ENCODE measurements at regions not wholly inside any gene's neighbourhood (a gene's known extent, or its start where the extent isn't known, plus 50 kb on each side); places are given as distances from the start of the nearest gene placed in this dataset.
"Not testable (repeated sequence)": the region's sequence is repeated elsewhere in the genome, so short reads cannot be mapped to it uniquely, and the experiment has no call there.

GRCh38 chr9:66797905-66798616 lies 102.5 kb upstream of the ZNF658 start:
- not testable (repeated sequence) for TF ChIP-seq REST (IDR thresholded peaks at IDR 0.05; ENCODE audit: low read depth); POLR2AphosphoS5 (IDR thresholded peaks at IDR 0.05; ENCODE audit: low read depth, low read length); RAD21 (IDR thresholded peaks at IDR 0.05; ENCODE audit: low read depth); EZH2phosphoT487 (IDR thresholded peaks at IDR 0.05; ENCODE audit: borderline replicate concordance); MAX (IDR thresholded peaks at IDR 0.05); ELF1 (IDR thresholded peaks at IDR 0.05; ENCODE audit: borderline replicate concordance, low read depth); YY1 (IDR thresholded peaks at IDR 0.05; ENCODE audit: extremely low read depth, insufficient replicate concordance, low read depth, low read length); CEBPB (IDR thresholded peaks at IDR 0.05; ENCODE audit: low read depth); EZH2 (IDR thresholded peaks at IDR 0.05); POLR2A (IDR thresholded peaks at IDR 0.05; ENCODE audit: borderline replicate concordance, extremely low read depth, insufficient read depth, insufficient read length)
- TF ChIP-seq, protein P1, sequence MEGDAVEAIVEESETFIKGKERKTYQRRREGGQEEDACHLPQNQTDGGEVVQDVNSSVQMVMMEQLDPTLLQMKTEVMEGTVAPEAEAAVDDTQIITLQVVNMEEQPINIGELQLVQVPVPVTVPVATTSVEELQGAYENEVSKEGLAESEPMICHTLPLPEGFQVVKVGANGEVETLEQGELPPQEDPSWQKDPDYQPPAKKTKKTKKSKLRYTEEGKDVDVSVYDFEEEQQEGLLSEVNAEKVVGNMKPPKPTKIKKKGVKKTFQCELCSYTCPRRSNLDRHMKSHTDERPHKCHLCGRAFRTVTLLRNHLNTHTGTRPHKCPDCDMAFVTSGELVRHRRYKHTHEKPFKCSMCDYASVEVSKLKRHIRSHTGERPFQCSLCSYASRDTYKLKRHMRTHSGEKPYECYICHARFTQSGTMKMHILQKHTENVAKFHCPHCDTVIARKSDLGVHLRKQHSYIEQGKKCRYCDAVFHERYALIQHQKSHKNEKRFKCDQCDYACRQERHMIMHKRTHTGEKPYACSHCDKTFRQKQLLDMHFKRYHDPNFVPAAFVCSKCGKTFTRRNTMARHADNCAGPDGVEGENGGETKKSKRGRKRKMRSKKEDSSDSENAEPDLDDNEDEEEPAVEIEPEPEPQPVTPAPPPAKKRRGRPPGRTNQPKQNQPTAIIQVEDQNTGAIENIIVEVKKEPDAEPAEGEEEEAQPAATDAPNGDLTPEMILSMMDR (IDR thresholded peaks at IDR 0.05 in 2 of 3, conservative IDR thresholded peaks at IDR 0.05 in 1 of 3; ENCODE audit: borderline replicate concordance in 1 of 3, insufficient read depth in 1 of 3, low read depth in 2 of 3, low read length in 2 of 3): not testable (repeated sequence)

All from HCT116 (cell line).